ENCODE measurements at regions not wholly inside any gene's neighbourhood (a gene's known extent, or its start where the extent isn't known, plus 50 kb on each side); places are given as distances from the start of the nearest gene placed in this dataset.

- H3K36me3 Mint-ChIP-seq = no peaks in the 10 kb centered on the region
- no peak for DNase-seq (ENCODE audit: extremely low spot score, unreplicated experiment)
Observed at GRCh38 chr5:143886651-143887638, 75.0 kb downstream of the HMHB1 start.

GRCh38 chr5:143887903-143888665 is 76.1 kb downstream of the HMHB1 start:
- no peaks in the 10 kb centered on the region for H3K27me3 Mint-ChIP-seq
- H3K9me3 Mint-ChIP-seq = no peaks in the 10 kb centered on the region
- H3K36me3 Mint-ChIP-seq = no peaks in the 10 kb centered on the region
- no peak for DNase-seq (ENCODE audit: extremely low spot score, unreplicated experiment)
- TF ChIP-seq CTCF (conservative IDR thresholded peaks at IDR 0.05) = no peak
- peak overlapping the region; percentile 42 for H3K27ac Mint-ChIP-seq
- peaks cover 52% of the 10 kb centered on the region for H3K4me1 Mint-ChIP-seq (ENCODE audit: unreplicated experiment)
- peak overlapping the region; percentile 46 for H3K4me3 Mint-ChIP-seq

More at GRCh38 chr5:143886651-143887638, 75.0 kb downstream of the HMHB1 start:
- H3K27me3 Mint-ChIP-seq = no peaks in the 10 kb centered on the region
- peaks cover 43% of the 10 kb centered on the region for H3K4me1 Mint-ChIP-seq (ENCODE audit: unreplicated experiment)
- H3K9me3 Mint-ChIP-seq = no peaks in the 10 kb centered on the region
- peak overlapping the region; percentile 55 for H3K4me3 Mint-ChIP-seq
- H3K27ac Mint-ChIP-seq = no peak overlapping the region
- TF ChIP-seq CTCF (conservative IDR thresholded peaks at IDR 0.05) = no peak

GRCh38 chr5:143888912-143889311 is 77.0 kb downstream of the HMHB1 start:
- H3K9me3 Mint-ChIP-seq = no peaks in the 10 kb centered on the region
- DNase-seq (ENCODE audit: extremely low spot score, unreplicated experiment) = no peak
- H3K4me1 Mint-ChIP-seq (ENCODE audit: unreplicated experiment) = peaks cover 58% of the 10 kb centered on the region
- H3K4me3 Mint-ChIP-seq = no peak overlapping the region
- H3K27ac Mint-ChIP-seq = peak overlapping the region; percentile 20
- no peak for TF ChIP-seq CTCF (conservative IDR thresholded peaks at IDR 0.05)
- H3K36me3 Mint-ChIP-seq = no peaks in the 10 kb centered on the region
- H3K27me3 Mint-ChIP-seq = no peaks in the 10 kb centered on the region

GRCh38 chr5:143889986-143890385 is 78.0 kb downstream of the HMHB1 start:
- no peak overlapping the region for H3K27ac Mint-ChIP-seq
- no peak overlapping the region for H3K4me3 Mint-ChIP-seq
- TF ChIP-seq CTCF (conservative IDR thresholded peaks at IDR 0.05) = no peak
- H3K9me3 Mint-ChIP-seq = no peaks in the 10 kb centered on the region
- no peak for DNase-seq (ENCODE audit: extremely low spot score, unreplicated experiment)
- H3K27me3 Mint-ChIP-seq = no peaks in the 10 kb centered on the region
- H3K36me3 Mint-ChIP-seq = no peaks in the 10 kb centered on the region
- H3K4me1 Mint-ChIP-seq (ENCODE audit: unreplicated experiment) = peaks cover 58% of the 10 kb centered on the region

GRCh38 chr5:143890487-143890886 is 78.5 kb downstream of the HMHB1 start:
- no peak for DNase-seq (ENCODE audit: extremely low spot score, unreplicated experiment)
- no peaks in the 10 kb centered on the region for H3K36me3 Mint-ChIP-seq
- peaks cover 58% of the 10 kb centered on the region for H3K4me1 Mint-ChIP-seq (ENCODE audit: unreplicated experiment)
- no peaks in the 10 kb centered on the region for H3K9me3 Mint-ChIP-seq
- no peak overlapping the region for H3K4me3 Mint-ChIP-seq
- no peak overlapping the region for H3K27ac Mint-ChIP-seq
- no peaks in the 10 kb centered on the region for H3K27me3 Mint-ChIP-seq
- TF ChIP-seq CTCF (conservative IDR thresholded peaks at IDR 0.05) = no peak

Measured in type B pancreatic cell (in vitro differentiated cells).